ENCODE measurements at regions not wholly inside any gene's neighbourhood (a gene's known extent, or its start where the extent isn't known, plus 50 kb on each side); places are given as distances from the start of the nearest gene placed in this dataset.

DNA sequence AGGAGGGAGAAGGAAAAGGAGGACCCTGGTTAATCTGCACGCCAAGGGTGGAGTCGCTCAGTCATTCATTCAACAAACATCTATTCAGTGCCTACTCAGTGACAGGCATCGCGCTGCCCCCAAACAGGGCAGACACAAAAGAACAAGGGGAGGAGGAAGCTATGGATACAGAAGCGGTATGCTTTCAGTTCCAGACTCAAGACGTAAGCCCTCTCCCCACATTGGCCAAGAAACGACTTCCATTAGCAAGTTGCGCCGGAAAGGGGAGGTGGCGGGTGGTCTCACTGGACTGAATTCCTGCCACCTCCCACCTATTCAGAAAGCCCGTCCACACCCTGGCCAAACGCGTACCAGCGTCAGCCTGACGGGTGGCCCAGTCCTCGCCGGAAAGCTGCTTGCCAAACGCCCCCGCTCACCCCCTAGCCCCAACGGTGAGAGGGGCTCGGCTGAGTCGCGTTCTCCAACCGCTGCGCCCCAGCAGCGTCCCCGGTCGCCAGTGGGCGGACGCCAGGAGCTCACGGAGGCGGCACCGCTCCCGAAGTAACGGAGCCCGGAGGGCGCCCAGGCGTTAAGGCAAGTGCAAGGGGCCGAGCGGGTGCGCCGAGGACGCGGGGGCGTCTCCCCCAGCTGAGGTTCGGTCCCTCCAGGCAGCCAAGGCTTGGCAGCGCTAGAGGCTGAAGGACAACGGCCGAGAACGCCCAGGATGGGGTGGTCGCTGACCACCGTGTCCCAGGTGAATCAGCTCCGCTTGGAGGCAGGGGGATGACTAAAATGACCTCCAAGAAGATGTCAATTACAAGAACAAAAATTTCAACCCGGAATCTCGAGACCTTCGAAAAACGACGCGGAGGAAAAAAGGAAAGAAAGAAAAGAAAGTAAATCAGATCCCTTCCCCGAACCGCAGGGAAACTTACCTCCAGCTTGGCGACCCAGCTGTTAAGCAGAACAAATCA is 470.7 kb downstream of the SOX9 start:
- peak in 1 of 2 experiments; percentile 6 for DNase-seq

GRCh38 chr17:72592242-72592966 is 471.6 kb downstream of the SOX9 start:
- DNase-seq: peak; percentile 47 to 48

- DNase-seq: no peak
These were observed 472.1 kb downstream of the SOX9 start for GRCh38 chr17:72592967-72593325.

DNA sequence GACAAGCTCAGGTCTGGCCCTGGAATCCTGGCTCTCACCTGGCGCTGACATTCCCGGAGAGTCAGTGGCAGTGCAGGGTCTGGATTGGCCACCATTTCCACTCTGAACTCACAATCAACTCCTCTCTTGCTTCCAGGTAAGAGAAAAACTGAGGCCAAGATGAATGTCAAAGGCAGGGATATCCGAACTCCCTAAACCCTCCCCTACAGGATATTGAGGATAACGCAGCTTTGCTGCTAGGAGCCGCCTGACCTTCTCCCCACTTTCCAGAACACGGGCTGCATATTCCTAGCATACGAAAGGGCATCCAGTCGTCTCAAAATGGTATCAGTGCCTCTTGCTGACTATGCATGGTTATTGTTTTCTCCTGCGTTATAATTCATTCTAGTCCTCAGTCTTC is 473.4 kb downstream of the SOX9 start:
- DNase-seq: no peak

All from activated CD4-positive, alpha-beta T cell treated with anti-CD3 and anti-CD28 coated beads, Interleukin-2, amount 50 U/mL, for 4 hours (primary cell).